ENCODE measurements at regions not wholly inside any gene's neighbourhood (a gene's known extent, or its start where the extent isn't known, plus 50 kb on each side); places are given as distances from the start of the nearest gene placed in this dataset.

GRCh38 chr3:56911363-56911762, 109.6 kb upstream of the ARHGEF3 start:
- no peak overlapping the region for H3K27ac ChIP-seq
- intact Hi-C loops (cut with DNase I): no loop called here
- no peaks in the 10 kb centered on the region for H3K4me1 ChIP-seq (replicated peaks)
- H3K36me3 ChIP-seq: no peaks in the 10 kb centered on the region
- 85% methylated on average over 8 of the region's 8 CpGs for WGBS
- no peak for TF ChIP-seq POLR2AphosphoS5 (IDR thresholded peaks at IDR 0.05)
- TF ChIP-seq CTCF (IDR thresholded peaks at IDR 0.05): no peak
- no peak for TF ChIP-seq POLR2A (IDR thresholded peaks at IDR 0.05)
- DNase-seq (ENCODE audit: low spot score): no peak
- H3K4me3 ChIP-seq: no peak overlapping the region
- no peaks in the 10 kb centered on the region for H3K9me3 ChIP-seq
- no peaks in the 10 kb centered on the region for H3K27me3 ChIP-seq (replicated peaks; ENCODE audit: insufficient read depth)

- intact Hi-C loops (cut with DNase I): no loop called here
- WGBS: 90% methylated on average over 6 of the region's 6 CpGs
- Histone ChIP-seq H3K27ac (no peak overlapping the region), H3K4me3 (no peak overlapping the region), H3K4me1 (replicated peaks) (no peaks in the 10 kb centered on the region), H3K27me3 (replicated peaks; ENCODE audit: insufficient read depth) (no peaks in the 10 kb centered on the region), H3K36me3 (no peaks in the 10 kb centered on the region), H3K9me3 (no peaks in the 10 kb centered on the region)
- TF ChIP-seq CTCF (IDR thresholded peaks at IDR 0.05) (no peak), POLR2AphosphoS5 (IDR thresholded peaks at IDR 0.05) (no peak), POLR2A (IDR thresholded peaks at IDR 0.05) (no peak)
- DNase-seq (ENCODE audit: low spot score): no peak
These were observed 107.6 kb upstream of the ARHGEF3 start for GRCh38 chr3:56909349-56909748.

DNA sequence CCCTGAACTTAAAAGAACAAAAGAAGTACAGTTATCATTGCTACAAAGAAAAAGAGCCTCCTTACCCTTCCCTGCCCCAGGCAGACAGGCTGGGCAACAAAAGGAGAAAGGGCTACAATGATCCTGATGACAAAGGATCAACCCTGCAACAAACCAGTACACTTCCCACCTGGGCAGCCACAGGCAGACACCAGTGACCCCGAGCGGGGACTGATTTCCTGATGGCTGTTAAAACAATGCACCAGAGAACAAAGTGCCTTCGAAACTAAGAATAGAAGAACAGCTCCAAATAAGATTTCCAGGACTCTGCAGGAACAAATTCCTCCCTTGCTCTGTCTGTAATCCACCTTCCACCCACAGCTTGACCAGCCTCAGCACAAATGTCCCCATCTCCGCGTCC, 106.3 kb upstream of the ARHGEF3 start:
- Histone ChIP-seq H3K36me3 (no peaks in the 10 kb centered on the region), H3K27me3 (replicated peaks; ENCODE audit: insufficient read depth) (no peaks in the 10 kb centered on the region), H3K27ac (no peak overlapping the region), H3K4me3 (no peak overlapping the region), H3K4me1 (replicated peaks) (no peaks in the 10 kb centered on the region), H3K9me3 (no peaks in the 10 kb centered on the region)
- WGBS: 87% methylated on average over 5 of the region's 5 CpGs
- TF ChIP-seq POLR2A (IDR thresholded peaks at IDR 0.05) (no peak), CTCF (IDR thresholded peaks at IDR 0.05) (no peak), POLR2AphosphoS5 (IDR thresholded peaks at IDR 0.05) (no peak)
- intact Hi-C loops (cut with DNase I): no loop called here
- no peak for DNase-seq (ENCODE audit: low spot score)

DNA sequence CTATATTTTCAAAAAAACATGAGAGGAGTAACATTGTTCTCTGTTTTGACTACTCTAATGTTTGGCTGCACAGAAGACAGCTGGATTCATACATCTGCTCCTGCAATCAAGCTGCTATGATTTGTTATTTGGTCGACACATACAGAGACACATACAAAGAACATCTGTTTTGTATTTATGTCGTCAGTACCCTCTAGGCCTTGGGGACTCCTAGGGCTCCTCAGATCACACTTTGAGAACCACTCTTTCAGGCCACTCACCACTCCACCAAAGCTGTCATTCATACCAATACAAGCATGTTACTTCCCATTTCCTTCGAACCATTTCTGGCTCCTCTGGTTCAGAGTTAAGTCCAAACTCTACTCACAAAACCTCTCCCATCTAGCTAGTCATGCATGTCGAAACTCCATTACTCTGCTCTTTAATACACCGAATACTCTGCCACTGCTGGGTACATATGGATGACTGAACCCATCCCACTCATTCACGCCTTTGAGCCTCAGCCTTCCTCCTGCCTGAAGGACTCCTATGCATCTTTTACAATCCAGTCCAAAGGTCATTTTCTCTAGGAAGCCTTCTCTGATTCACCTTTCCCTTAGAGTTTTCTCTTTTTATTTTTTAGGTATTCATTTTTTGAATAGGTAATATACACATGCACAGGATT, 102.9 kb upstream of the ARHGEF3 start:
- intact Hi-C loops (cut with DNase I): no loop called here
- no peaks in the 10 kb centered on the region for H3K9me3 ChIP-seq
- no peak for DNase-seq (ENCODE audit: low spot score)
- H3K4me3 ChIP-seq: no peak overlapping the region
- WGBS: 87% methylated on average over 6 of the region's 6 CpGs
- no peaks in the 10 kb centered on the region for H3K36me3 ChIP-seq
- TF ChIP-seq POLR2A (IDR thresholded peaks at IDR 0.05) (no peak), POLR2AphosphoS5 (IDR thresholded peaks at IDR 0.05) (no peak), CTCF (IDR thresholded peaks at IDR 0.05) (no peak)
- no peak overlapping the region for H3K27ac ChIP-seq
- H3K4me1 ChIP-seq (replicated peaks): no peaks in the 10 kb centered on the region
- H3K27me3 ChIP-seq (replicated peaks; ENCODE audit: insufficient read depth): no peaks in the 10 kb centered on the region

GRCh38 chr3:56903231-56903782, 101.6 kb upstream of the ARHGEF3 start:
- DNase-seq (ENCODE audit: low spot score): no peak
- intact Hi-C loops (cut with DNase I): no loop called here
- no peak overlapping the region for H3K4me3 ChIP-seq
- WGBS: 93% methylated on average over 1 of the region's 1 CpG
- no peaks in the 10 kb centered on the region for H3K27me3 ChIP-seq (replicated peaks; ENCODE audit: insufficient read depth)
- H3K36me3 ChIP-seq: no peaks in the 10 kb centered on the region
- H3K9me3 ChIP-seq: no peaks in the 10 kb centered on the region
- H3K27ac ChIP-seq: no peak overlapping the region
- no peaks in the 10 kb centered on the region for H3K4me1 ChIP-seq (replicated peaks)
- TF ChIP-seq POLR2AphosphoS5 (IDR thresholded peaks at IDR 0.05) (no peak), CTCF (IDR thresholded peaks at IDR 0.05) (no peak), POLR2A (IDR thresholded peaks at IDR 0.05) (no peak)

Measured in prostate gland (tissue), 2 donors.